Esophagus muscularis mucosa (tissue), 4 donors: ENCODE measurements at regions not wholly inside any gene's neighbourhood (a gene's known extent, or its start where the extent isn't known, plus 50 kb on each side); places are given as distances from the start of the nearest gene placed in this dataset.

Source experiments
- DNase-seq: peaks from one replicate; pipeline ENCODE4 v3.0.0-alpha.2; 2017; ENCODE audit errors: extremely low spot score
- H3K27ac ChIP-seq, 4 donors: fragments of 200-600 bp; sonication (generic); replicated peaks in 1 of 4; 1 replicate in 3 of 4; 2 replicates in 1 of 4; pipeline ENCODE4 v1.5.1; 2016 to 2019; ENCODE audit warnings: mild to moderate bottlenecking in 1 of 4
- H3K27me3 ChIP-seq, 4 donors: fragments of 200-600 bp; sonication (generic); one replicate each; pipeline versions ENCODE4 v1.5.1 to v1.6.0; 2016 to 2019
- H3K36me3 ChIP-seq, 4 donors: fragments of 200-600 bp; sonication (generic); one replicate each; pipeline ENCODE4 v1.5.1; 2016 to 2019
- H3K4me1 ChIP-seq, 4 donors: fragments of 200-600 bp; sonication (generic); one replicate each; pipeline ENCODE4 v1.5.1; 2016 to 2019
- H3K4me3 ChIP-seq, 4 donors: fragments of 200-600 bp; sonication (generic); 1 replicate in 2 of 4; 2 replicates in 2 of 4; pipeline ENCODE4 v1.5.1; 2016 to 2019; ENCODE audit warnings: mild to moderate bottlenecking in 4 of 4, moderate library complexity in 1 of 4
- H3K9me3 ChIP-seq, 4 donors: fragments of 200-600 bp; sonication (generic); 1 replicate in 3 of 4; 2 replicates in 1 of 4; pipeline ENCODE4 v1.5.1; 2016 to 2019
- EP300 ChIP-seq: sonication (generic); formaldehyde crosslinking; IDR thresholded peaks from one replicate; pipeline ENCODE4 v1.6.1; 2017; ENCODE audit warnings: antibody characterized with exemption
- POLR2A ChIP-seq: fragments of 450-650 bp; IDR thresholded peaks from one replicate; pipeline ENCODE4 v1.6.1; 2017; ENCODE audit warnings: antibody characterized with exemption, moderate library complexity, mild to moderate bottlenecking, low read depth
- POLR2AphosphoS5 ChIP-seq, 2 donors: sonication (generic); formaldehyde crosslinking; IDR thresholded peaks; one replicate each; pipeline ENCODE4 v1.6.1; 2017; ENCODE audit warnings: antibody characterized with exemption in 2 of 2
- WGBS: methylation state at CpG from one replicate; pipeline ENCODE4 v1.1.5; 2018; 5-methylcytosine and 5-hydroxymethylcytosine counted together
- intact Hi-C: fragments of 100-400 bp; cut with DNase I; formaldehyde crosslinking; loops from one replicate; pipeline ENCODE4 v1.15.1; 2023
- TF ChIP-seq, protein P1 (sequence below), 3 experiments: fragments of 200-600 bp in 2 of 3; fragments of 450-650 bp in 1 of 3; sonication (generic) in 2 of 3; IDR thresholded peaks; one replicate each; pipeline ENCODE4 v1.5.1; 2017 to 2019; ENCODE audit warnings: antibody characterized with exemption in 3 of 3, mild to moderate bottlenecking in 2 of 3, moderate library complexity in 1 of 3

DNA sequence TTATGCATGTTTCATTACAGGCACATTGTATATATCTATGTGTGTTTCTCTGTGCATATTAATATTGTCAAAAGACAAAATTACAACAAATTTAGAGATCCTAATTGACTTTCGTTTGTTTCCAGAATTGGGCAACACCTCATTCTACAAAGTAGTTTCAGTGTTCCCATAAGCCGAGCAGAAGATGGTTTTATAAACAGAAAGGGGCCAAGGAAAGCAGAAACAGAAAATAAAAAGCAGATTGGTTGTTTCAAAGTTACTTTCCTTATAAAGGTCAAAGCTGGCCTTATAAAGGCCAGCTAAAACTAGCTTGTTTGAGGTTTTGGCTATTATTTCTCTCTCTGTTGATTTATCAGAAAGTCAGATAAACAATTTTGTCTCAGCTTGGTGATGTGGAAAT, 116.2 kb upstream of the FGGY start:
- TF ChIP-seq EP300 (no peak), POLR2A (no peak), POLR2AphosphoS5 (IDR thresholded peaks at IDR 0.05) (no peak)
- TF ChIP-seq, protein P1, sequence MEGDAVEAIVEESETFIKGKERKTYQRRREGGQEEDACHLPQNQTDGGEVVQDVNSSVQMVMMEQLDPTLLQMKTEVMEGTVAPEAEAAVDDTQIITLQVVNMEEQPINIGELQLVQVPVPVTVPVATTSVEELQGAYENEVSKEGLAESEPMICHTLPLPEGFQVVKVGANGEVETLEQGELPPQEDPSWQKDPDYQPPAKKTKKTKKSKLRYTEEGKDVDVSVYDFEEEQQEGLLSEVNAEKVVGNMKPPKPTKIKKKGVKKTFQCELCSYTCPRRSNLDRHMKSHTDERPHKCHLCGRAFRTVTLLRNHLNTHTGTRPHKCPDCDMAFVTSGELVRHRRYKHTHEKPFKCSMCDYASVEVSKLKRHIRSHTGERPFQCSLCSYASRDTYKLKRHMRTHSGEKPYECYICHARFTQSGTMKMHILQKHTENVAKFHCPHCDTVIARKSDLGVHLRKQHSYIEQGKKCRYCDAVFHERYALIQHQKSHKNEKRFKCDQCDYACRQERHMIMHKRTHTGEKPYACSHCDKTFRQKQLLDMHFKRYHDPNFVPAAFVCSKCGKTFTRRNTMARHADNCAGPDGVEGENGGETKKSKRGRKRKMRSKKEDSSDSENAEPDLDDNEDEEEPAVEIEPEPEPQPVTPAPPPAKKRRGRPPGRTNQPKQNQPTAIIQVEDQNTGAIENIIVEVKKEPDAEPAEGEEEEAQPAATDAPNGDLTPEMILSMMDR (IDR thresholded peaks at IDR 0.05), result no peak
- no peak for DNase-seq
- H3K9me3 ChIP-seq, result no peaks in the 10 kb centered on the region
- no peak overlapping the region for H3K4me3 ChIP-seq
- peak overlapping the region; percentile 8 to 64 (median 34) for H3K27ac ChIP-seq
- H3K27me3 ChIP-seq, result no peaks in the 10 kb centered on the region
- WGBS, result 44% methylated on average over 2 of the region's 2 CpGs
- H3K36me3 ChIP-seq, result no peaks in the 10 kb centered on the region
- H3K4me1 ChIP-seq, result peaks cover 8 to 26% (median 24%) of the 10 kb centered on the region in 4 donors
- intact Hi-C loops, result loop anchor here (10.0 kb wide), 1 partner anchor 64 kb away; no protein-coding TSS in a partner anchor

DNA sequence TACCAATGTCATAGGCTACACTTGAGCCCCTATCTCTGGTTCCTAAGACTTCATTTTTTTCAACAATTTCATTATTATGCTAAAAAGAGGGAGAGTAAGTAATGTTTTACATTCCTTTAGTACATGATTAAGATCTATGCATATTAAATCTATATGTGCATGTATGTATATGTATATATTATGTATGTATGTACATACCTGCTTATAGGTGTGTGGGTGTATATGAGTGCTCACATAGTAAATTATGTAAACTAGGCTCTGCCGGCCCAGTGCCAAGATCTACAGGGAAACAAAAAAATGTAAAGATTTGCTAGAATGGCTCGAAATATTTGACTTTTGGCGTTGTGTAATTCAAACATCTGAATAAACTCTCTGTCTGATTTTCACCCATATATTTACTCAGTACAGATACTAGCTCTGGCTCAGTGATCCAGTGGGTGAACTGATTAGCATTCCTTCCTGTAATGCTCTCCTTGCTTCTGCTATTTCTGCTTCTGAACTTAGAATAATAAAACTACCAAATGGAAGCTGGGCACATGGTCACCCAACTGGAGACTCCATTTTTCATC, 113.1 kb upstream of the FGGY start:
- intact Hi-C loops, result loop anchor here (10.0 kb wide), 1 partner anchor 61 kb away; no protein-coding TSS in a partner anchor
- H3K4me3 ChIP-seq, result no peak overlapping the region
- no peaks in the 10 kb centered on the region for H3K9me3 ChIP-seq
- H3K27ac ChIP-seq, result no peak overlapping the region
- TF ChIP-seq, protein P1 (IDR thresholded peaks at IDR 0.05), result no peak
- no peak for TF ChIP-seq POLR2A
- TF ChIP-seq EP300, result no peak
- no peak for TF ChIP-seq POLR2AphosphoS5 (IDR thresholded peaks at IDR 0.05)
- peak; percentile 21 for DNase-seq
- no peaks in the 10 kb centered on the region for H3K36me3 ChIP-seq
- no peaks in the 10 kb centered on the region for H3K27me3 ChIP-seq
- peaks cover 8 to 26% (median 22%) of the 10 kb centered on the region in 4 donors for H3K4me1 ChIP-seq
- 81% methylated on average over 3 of the region's 3 CpGs for WGBS

DNA sequence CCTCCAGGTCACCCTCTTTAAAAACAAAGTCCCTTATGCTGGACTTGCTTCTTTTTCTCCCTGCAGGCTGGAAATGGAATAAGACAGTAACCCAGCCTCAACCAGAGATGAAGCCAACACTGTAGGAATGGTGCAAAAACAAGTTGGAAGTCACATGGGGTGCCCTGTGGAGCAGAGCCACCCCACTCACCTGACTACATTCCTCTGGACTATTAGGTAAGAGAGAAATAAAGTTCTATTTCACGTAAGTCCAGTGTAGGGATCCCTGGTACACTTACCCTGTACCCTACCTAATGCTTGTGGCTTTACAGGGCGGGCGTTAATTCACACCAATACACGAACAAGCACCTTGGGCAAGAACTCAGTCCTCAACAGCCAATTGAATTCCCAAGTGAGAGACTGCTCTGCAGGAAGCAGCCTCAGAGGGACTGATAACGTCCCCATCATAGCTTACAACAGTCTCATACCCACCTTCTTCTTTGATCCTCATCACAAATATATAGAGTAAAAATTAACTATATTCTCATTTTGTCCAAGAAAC, 112.5 kb upstream of the FGGY start:
- intact Hi-C loops, result loop anchor here (10.0 kb wide), 1 partner anchor 60 kb away; no protein-coding TSS in a partner anchor
- no peaks in the 10 kb centered on the region for H3K9me3 ChIP-seq
- no peaks in the 10 kb centered on the region for H3K27me3 ChIP-seq
- 90% methylated on average over 5 of the region's 5 CpGs for WGBS
- no peak overlapping the region for H3K4me3 ChIP-seq
- DNase-seq, result peak; percentile 80
- H3K4me1 ChIP-seq, result peaks cover 8 to 23% (median 20%) of the 10 kb centered on the region in 4 donors
- TF ChIP-seq POLR2AphosphoS5 (IDR thresholded peaks at IDR 0.05), result no peak
- TF ChIP-seq, protein P1 (IDR thresholded peaks at IDR 0.05), result no peak
- TF ChIP-seq POLR2A, result no peak
- no peak for TF ChIP-seq EP300
- no peaks in the 10 kb centered on the region for H3K36me3 ChIP-seq
- no peak overlapping the region for H3K27ac ChIP-seq

DNA sequence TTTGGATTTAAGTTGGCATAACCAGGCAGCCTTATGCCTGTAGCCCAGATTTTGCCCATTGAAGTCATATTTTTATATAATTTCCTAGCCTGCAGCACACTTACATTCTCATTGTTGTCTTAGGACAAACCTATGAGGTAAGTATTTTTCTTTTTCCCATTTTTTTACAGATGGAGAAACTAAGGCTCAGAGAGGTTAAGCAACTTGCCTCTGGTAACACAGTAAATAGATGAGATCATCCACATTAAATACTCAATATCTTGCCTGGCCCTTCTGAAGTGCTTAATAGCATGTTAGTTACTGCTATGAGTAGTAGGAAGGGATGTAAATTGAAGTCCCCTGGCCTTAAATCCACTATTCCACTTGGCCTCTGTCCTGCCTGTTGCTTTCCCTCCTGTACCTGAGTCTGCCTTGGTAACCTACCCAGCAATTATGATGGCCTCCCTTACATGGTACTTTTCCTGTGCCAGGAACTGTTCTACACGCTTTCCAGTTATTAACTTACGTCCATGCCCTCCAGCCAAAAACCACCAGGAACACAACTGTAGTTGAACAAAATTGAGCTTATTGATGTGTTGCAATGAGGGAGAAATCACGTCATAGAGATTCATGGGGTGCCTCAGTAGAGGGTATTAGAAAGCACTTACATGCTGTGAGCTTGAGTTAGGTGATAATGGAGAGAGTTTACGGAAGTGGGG, 111.6 kb upstream of the FGGY start:
- H3K36me3 ChIP-seq, result no peaks in the 10 kb centered on the region
- no peak overlapping the region for H3K4me3 ChIP-seq
- H3K4me1 ChIP-seq, result peaks cover 5 to 15% (median 11%) of the 10 kb centered on the region in 4 donors
- H3K9me3 ChIP-seq, result no peaks in the 10 kb centered on the region
- H3K27ac ChIP-seq, result no peak overlapping the region
- no peaks in the 10 kb centered on the region for H3K27me3 ChIP-seq
- TF ChIP-seq EP300 (no peak), POLR2A (no peak), POLR2AphosphoS5 (IDR thresholded peaks at IDR 0.05) (no peak)
- TF ChIP-seq, protein P1 (IDR thresholded peaks at IDR 0.05), result no peak
- DNase-seq, result peak; percentile 42
- intact Hi-C loops, result loop anchor here (10.0 kb wide), 1 partner anchor 59 kb away; no protein-coding TSS in a partner anchor
- WGBS, result 95% methylated on average over 4 of the region's 4 CpGs
